T-helper 1 cell treated with Interleukin-12 subunit alpha and Interleukin-12 subunit beta and Interleukin-4 antibody, amounts not matched to agents 30 ng/mL and 1 ng/mL, for 36 hours (primary cell): ENCODE measurements at regions not wholly inside any gene's neighbourhood (a gene's known extent, or its start where the extent isn't known, plus 50 kb on each side); places are given as distances from the start of the nearest gene placed in this dataset.

Experiments
- intact Hi-C: fragments of 100-400 bp; cut with micrococcal nuclease; formaldehyde crosslinking; loops from one replicate; pipeline ENCODE4 v1.15.1; 2024

DNA sequence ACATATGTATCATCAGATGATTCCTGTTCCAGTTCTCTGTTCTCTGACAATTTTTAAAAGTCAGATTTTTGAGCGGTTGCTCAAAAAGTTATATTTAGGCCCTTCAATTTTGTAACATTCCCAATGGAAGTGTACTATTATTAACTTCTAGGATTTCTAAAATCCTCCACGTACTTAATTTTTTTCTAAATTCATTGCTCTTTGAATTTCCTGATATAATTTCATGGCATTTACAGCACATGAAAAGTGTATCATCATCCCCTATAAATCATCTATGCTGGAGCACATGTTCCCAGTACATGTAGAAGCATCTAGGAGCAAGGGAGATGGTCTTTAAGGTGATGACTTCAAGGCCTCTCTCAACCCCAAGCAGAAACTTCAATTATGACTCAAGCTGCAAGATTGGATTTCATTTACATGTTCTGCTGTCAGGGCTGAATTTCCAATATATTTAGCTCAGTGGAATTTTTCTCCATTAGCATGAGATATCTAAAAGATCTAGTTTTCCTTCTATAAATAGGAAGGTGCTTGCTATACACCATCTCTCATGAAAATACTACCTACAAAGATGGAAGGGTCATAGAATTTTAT lies 392.8 kb upstream of the MIR17HG start:
- intact Hi-C loops, result no loop called here

DNA sequence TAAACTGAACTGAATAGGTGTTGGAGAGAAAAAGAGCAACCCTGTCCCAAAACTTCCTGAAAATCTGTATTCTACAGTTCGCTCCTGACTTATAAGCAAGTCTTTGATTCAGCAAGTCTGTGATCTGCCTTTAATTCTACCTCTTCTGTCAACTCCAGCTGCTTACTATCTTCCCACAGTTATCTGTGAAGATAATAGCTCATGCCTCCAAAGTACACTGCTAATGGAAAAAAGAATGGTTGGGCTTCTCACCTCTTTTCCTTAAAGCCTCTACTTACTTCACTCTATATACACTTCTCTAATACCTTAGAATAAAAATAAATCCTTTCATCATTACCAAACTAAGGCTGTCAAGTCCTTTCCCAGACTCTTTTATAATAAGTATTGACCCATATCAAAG lies 391.5 kb upstream of the MIR17HG start:
- intact Hi-C loops, result no loop called here

DNA sequence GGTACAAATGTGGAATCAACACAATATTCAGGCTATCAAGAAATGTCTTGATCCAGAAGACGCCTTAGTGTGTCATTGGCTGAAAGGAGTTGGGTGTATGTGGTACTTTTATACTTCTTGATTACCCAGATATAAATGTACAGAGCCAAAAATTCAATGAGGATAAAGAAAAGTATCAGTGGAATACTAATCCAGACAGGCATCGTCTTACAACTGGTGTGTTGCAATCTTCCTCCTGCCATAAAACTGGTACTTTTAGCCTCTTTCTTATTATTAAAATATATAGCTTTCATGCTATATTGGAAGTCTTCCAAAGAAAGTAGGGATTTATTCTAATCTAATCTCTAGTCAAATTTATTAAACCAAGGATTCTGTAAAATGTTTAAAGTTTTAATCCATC lies 388.6 kb upstream of the MIR17HG start:
- intact Hi-C loops, result no loop called here

DNA sequence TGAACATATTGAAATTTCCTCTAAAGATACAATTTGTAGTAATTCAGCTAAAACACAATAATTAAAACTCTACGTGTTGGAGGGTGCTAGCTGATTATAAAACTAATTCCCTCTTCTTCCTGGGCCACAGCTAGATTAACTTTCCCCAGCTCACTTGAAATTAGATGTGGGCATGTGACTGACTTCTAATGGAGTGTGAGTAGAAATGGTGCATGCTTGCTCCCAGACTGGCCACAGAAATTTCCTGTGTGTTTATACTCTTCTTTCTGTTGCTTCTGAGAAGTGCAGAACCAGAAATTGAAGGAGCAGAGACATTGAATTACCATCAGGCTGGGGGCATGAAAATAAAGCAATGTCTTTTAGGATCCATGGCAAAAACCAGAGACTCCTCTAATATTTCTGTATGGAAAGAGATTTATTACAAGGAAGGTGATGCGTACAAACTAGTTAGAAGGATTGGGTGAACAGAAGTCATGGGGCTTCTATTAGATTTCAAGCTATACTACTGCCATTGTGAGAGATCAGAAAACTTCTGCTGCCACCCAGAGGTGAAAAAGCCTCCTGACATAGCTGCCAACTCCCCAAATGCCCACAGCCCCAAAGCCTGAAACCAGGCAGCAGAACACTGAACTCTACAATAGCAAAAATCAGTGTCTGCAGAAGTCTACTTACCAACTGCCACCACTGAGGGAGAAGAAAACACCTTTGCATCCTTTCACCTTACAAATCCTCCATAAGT lies 379.2 kb upstream of the MIR17HG start:
- intact Hi-C loops, result no loop called here

DNA sequence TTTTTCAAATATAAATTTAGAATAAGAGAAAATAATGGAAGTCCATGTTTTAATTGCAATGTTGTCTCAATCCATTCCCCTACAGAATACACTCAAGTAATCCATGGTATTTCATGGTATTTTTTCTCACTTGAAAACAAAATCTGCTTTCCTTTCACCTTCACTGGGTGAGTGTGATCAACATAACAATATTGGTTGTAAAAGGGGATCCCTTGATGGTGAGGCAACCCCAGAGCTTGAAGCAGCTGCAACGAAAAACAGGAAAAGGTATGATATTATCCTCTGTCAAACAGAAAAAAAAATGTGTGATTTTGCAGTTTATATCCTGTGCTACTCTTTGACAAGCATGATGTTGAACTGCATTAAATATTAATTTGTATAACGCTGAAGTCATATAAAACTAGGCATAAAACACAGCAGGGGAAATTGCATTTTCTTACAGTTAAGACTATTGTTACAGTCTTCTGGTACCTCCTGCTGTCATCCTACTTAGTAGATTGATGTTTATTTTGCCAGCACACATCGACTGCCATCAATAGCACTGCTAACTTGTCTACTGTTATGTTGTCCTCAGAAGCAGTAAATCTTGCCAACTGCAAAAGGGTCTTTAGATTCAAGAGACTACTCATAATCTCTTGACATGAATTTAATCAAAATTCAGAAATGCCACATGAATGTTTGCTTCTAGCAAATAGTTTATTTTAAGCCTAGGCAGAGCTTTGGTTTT lies 373.1 kb upstream of the MIR17HG start:
- intact Hi-C loops, result no loop called here

DNA sequence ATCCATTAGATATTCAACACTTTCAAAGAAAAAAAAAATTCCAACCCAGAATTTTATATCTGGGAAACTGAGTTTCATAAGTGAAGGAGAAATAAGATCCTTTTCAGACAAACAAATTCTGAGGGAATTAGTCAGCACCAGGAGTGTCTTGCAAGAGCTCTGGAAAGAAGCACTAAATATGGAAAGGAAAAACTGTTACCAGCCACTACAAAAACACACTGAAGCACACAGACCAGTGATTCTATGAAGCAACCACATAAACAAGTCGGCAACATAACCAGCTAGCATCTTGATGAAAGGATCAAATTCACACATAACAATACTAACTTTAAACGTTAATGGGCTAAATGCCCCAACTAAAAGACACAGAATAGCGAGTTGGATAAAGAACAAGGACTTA lies 368.4 kb upstream of the MIR17HG start:
- intact Hi-C loops, result no loop called here

DNA sequence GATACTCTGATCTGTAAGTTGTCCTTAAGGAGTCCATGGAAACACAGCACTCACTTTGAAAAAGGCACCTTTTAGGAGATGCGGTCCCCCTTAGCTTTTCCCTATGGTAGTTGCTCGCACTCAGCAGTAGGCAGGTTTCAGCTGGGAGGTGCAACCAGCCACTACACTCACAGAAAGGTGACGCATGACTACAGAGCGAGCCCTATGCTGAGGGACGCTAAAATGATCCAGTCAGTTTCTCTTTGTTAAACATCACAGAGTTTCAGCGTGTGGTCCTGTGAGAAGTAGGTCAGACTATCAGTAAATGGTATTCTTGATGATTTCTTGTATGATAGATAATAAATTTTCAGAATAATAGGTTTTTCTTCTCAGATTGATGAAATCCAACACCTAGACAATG lies 362.7 kb upstream of the MIR17HG start:
- intact Hi-C loops, result no loop called here

DNA sequence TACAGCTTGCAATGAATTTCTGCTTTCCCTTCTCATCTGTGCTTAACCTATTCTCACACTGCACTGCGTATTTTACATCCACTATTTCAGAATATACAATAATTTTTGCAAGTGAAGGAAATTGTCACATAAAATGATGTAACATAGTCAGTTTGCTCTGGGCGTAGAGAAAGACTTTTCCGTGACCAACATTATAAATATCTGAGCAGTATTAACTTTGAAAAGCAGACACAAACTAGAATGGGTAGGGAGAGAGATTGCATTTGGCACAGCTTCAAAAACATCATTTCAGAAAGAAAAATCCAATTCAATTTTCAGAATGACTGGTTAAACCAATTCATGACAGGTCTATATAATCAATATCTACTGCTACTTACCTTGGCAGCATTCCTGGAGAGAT lies 352.5 kb upstream of the MIR17HG start:
- intact Hi-C loops, result no loop called here

DNA sequence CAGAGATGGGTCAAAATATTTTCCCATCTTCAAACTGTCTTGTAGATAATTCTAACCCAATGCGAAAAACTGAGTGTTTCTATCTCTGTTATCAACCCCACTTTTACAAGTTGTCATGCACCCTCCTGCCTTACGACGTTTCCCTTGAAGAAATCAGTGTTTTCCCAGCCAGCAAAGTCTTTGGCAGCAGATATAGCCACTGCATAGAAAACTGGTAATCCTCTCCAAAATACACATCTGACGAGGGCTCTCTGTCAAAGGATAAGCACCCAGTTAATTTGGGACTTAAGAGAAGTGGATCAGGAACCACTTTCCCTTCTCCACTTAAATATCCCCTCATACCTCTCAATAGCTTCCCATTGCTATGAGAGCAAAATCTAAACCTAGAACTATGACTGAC lies 351.9 kb upstream of the MIR17HG start:
- intact Hi-C loops, result no loop called here

DNA sequence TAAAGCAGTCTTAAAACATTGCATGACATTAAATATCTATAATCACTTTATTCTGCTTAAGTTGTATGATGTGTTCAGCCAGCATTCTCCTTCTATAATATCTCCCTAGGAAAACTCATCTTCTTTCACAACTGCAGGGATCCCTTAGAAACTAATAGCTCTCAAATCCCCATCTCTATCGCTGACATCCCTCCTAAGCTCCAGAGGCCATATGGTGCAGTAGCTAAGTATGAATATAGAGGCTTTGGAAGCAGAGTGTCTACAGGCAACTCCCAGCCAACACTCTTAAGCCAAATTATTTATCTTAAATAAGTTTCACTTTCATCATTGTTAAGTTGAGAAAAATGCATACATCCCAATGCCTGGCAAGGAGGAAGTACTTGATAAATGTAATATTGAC lies 349.5 kb upstream of the MIR17HG start:
- intact Hi-C loops, result no loop called here

DNA sequence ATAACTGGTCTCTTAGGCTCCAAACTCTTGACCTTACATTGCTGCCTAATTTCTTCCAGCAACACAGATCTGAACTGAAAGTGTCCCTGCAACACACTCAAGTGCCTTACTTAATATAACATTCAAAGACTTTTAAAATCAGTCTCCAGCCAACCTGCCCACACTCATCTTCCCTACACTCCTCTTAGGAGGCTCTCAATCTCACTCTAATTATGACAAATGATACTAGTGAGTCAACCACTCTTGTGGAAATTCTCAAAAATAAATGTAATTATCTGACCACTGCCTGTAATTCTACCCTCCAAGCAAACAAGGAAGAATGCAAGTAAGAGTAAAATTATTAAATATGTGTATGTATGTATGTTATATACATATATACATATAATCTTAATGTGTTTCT lies 348.1 kb upstream of the MIR17HG start:
- intact Hi-C loops, result no loop called here

DNA sequence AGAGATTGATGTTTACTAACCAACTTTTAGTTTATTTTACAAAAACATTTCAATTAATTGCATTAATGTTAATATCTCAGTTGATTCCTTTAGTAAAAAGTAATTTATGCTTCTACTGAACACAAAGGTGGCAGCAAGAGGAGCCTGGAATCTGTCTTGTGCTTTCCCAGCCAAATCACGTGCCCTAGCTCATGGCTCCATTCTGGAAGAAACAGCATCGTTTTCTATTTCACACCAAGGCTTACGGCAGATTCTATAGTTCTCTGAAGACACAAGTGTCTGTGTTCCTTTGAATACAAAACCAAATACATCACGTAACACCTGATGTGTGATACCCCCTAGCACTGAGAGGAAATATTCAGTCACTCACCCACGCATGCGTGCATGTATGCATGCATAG lies 346.1 kb upstream of the MIR17HG start:
- intact Hi-C loops, result no loop called here

DNA sequence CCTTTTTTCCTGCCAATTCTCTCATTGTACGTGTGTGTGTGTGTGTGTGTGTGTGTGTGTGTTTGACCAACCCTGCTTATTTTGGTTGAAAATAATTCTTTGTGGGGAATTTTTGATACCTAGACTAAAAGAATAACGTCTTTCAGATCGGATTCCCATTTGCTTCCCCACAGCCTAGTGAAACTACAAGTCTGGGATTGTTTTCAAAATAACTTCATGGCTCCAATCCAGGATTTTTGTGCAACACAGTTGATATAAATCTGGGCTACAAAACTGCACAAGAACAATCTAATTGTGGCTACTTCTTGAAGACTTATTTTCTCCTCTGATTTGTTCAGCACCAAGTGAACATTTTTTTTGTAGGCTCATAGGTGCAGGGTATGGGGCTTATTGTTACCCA lies 332.8 kb upstream of the MIR17HG start:
- intact Hi-C loops, result no loop called here

DNA sequence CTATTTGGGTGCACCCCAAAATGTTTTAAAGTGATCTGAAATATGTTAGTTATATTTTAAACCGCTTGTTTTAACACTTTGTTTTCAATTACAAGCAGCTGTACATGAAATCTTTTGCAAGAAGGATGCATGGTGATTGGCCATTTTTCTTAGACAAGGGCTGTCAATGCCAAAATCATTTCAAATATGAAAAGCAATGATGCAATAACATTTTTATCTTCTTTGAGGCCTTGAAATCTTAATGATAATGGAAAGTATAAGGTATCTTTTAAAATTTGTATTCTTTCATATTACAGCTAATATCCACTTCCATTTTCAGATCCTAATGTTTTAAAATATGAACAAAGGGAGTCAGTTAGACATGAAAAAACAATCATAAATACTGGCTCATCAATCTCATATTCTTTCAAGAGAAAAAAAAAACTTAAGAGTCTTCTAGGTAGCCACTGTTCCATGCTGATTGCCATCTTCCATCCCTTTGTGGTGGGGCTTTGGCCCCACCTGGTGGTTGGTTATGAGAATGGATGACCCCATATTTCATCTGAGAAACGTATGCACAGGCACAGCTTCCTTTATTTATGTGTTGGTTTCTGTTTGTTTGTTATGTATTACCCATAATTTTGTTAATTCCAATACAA lies 330.3 kb upstream of the MIR17HG start:
- intact Hi-C loops, result no loop called here

DNA sequence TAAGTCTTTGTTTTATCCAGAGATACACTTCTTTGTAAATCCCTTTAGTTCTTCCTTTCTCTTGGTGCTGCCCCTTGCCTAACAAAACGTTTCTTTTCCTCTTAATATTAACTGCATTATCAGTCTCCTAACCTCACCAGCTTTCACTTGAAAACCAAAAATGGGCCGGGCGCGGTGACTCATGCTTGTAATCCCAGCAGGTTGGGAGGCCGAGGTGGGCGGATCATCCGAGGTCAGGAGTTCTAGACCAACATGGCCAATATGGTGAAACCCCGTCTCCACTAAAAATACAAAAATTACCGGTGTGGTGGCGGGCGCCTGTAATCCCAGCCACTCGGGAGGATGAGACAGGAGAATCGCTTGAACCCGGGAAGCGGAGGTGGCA lies 329.8 kb upstream of the MIR17HG start:
- intact Hi-C loops, result no loop called here

DNA sequence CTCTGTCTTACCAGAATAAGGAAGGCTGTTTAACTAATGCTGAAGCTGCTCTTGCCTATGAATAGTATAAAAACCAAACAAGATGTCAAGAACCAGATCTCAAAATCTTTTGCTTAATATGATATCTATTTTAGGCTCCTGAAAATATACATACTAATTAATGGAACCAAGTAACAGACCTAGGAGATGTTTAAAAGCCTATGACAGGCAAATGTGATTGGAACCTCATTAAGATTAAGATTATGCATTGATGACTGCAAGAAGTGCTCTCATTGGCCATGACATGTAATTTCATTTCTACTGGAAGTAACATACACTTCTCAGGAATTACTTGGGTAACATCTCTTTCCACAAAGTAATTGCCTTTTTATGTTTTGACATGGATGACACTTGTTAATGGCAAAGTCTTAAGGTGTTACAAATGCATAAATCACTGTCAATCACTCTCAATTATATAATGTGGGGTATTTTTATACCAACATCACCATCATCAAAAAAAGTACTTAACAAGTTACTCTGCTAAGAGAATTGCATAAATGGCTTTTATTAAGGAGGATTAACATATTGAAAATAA lies 326.9 kb upstream of the MIR17HG start:
- intact Hi-C loops, result no loop called here

DNA sequence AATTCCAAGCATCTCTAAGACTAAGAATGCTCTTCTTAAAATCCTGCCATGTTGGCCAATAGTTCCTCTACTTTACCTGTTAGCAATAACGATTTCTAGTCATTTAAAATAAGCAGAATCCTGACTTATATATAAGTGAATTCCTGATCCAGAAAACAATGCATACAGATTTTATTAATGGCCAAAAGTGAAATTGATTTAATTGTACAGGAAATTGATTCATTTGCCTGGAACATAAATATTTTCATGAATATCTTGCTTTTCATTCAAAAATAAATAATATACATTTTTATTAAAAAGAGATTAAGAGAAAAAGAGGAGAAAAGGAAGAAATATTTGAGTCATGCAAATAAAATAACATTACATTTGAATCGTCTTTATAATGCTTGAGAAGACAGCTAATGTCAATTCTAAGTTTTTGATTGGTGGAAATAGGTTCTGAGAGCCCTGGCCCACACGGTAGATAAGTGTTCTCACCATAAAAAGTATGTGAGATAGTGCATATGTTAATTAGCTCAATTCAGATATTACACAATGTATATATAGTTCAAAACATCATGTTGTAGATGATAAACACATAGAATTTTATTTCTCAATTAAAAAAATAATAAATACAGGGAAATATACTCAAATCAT lies 323.2 kb upstream of the MIR17HG start:
- intact Hi-C loops, result no loop called here

DNA sequence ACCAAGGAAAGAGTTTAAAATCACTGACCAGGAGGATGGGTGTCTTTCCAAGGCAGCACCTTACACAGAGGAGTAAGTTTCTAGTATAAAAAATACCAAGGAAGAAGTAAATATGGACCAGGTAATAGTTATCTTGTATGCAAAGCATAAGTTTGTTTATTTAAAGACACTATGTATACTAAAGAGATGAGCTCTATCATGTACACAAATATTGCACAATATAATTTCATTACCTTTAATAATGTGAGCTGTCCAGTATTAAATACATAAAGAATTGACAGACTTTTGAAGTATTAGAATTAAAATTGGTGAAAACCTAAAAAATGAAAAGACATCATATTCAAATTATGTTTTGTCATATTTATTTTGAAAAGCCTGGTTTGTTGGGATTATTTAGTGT lies 322.0 kb upstream of the MIR17HG start:
- intact Hi-C loops, result no loop called here

DNA sequence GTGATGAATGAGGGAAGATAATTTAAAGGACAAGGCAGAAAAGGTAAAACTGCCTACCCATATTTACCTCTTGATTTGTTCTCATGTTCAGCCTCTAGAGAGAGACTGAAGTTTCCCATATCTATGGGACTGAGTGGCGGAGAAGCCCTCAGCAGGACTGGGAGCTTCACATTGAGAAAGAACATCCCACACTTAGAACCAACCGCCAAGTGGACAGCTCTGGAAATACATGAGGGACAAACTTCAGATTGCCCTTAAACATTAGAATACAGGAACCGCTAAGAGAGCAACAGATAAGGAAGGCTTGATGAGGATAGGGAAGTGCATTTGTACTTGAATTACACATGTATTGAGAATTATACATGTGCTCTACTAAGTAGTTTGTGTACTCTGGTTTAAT lies 316.0 kb upstream of the MIR17HG start:
- intact Hi-C loops, result no loop called here

DNA sequence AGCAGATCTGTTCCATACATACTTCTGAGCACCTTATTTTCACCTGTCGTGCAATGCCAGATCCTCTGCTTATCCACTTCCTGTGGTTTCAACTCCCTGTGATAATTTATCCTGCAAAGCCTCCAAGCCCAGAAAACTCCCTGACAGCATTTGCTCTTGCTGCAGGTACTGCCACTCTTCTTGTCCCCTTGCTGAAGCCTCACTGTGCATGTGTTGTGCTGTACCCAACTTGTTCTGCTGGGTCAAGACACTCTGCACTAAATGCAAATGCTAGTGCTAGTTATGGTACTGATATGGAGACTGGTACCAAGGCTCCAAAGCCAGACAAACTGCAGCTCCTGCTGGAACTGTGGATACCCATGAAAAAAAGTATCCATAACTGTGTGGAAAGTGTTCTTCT lies 315.4 kb upstream of the MIR17HG start:
- intact Hi-C loops, result no loop called here

DNA sequence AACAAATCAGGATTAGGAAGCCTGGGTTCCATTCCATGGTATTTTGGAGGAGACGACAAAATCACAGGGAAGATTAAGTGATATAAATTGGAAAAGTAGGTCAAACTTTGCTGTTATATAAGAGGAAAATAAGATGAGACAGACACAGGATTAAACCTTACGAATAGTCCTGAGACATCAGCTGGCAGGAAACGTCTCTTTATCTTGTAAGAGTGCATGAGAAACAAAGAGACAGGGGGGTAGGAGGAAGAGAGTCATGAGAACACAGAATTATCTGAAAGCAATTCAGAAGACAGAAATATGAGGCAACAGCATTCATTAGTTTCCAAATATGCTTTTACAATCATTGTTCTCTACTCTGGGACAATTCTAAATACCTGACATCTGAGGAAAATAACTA lies 310.6 kb upstream of the MIR17HG start:
- intact Hi-C loops, result no loop called here

DNA sequence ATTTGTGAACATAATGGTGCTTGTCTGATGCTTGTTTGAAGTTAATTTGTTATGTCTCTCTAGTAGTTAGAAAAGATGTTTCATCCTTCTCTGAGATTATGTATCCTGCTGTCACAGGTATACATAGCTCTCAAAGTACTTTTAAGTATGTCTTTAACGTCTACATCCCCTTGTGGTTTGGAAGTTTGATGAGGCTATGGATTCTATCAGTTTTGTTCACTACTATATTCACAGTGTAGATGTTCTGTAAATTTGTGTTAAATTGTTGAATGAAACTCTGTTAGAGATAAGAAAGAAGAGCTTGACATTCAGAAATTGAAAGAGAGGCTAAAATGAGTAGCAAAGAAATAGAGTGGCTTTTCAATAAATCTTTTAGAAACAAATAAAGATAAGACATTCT lies 304.6 kb upstream of the MIR17HG start:
- intact Hi-C loops, result no loop called here
